ENCODE measurements at regions not wholly inside any gene's neighbourhood (a gene's known extent, or its start where the extent isn't known, plus 50 kb on each side); places are given as distances from the start of the nearest gene placed in this dataset.

- no peak for TF ChIP-seq POLR2A (IDR thresholded peaks at IDR 0.05)
- TF ChIP-seq, protein P1, sequence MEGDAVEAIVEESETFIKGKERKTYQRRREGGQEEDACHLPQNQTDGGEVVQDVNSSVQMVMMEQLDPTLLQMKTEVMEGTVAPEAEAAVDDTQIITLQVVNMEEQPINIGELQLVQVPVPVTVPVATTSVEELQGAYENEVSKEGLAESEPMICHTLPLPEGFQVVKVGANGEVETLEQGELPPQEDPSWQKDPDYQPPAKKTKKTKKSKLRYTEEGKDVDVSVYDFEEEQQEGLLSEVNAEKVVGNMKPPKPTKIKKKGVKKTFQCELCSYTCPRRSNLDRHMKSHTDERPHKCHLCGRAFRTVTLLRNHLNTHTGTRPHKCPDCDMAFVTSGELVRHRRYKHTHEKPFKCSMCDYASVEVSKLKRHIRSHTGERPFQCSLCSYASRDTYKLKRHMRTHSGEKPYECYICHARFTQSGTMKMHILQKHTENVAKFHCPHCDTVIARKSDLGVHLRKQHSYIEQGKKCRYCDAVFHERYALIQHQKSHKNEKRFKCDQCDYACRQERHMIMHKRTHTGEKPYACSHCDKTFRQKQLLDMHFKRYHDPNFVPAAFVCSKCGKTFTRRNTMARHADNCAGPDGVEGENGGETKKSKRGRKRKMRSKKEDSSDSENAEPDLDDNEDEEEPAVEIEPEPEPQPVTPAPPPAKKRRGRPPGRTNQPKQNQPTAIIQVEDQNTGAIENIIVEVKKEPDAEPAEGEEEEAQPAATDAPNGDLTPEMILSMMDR (IDR thresholded peaks at IDR 0.05) = no peak
Observed at GRCh38 chr12:33529810-33530209, 90.2 kb upstream of the SYT10 start.
